ENCODE measurements at regions not wholly inside any gene's neighbourhood (a gene's known extent, or its start where the extent isn't known, plus 50 kb on each side); places are given as distances from the start of the nearest gene placed in this dataset.

DNA sequence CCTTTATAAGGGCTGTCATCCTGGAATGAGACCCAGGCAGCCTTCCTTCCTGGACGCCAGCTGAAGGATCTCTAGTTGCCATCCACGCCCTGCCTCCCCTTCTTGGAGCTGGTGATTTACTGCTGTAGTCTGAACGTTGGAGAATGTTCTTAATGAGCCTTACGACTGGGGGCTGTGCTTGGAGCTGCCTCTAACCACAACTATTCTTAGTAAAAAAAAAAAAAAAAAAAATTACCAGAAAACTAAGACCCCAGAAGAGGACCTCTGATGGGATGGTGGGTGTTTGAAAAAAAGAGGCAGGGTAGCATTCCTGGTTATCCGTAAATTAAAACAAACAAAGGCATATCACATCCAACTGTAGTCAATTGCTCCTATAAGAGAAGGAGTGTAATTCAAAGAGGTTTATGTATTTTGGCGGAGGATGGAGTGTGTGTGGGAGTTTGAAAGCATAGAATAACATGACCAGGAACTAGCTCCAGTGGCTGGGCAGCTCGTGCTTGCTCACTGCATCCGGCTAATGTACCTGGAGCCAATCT is 105.4 kb downstream of the QPCT start:
- H3K9me3 Mint-ChIP-seq, result peaks cover 0 to 6% (median 0%) of the 10 kb centered on the region in 5 donors
- H3K4me1 Mint-ChIP-seq, result peaks cover 14 to 21% (median 17%) of the 10 kb centered on the region in 3 donors
- no peak overlapping the region for H3K4me3 ChIP-seq (ENCODE audit: low read length)
- H3K27ac ChIP-seq (ENCODE audit: low read depth, low read length), result no peak overlapping the region
- no peak overlapping the region for H3K4me3 Mint-ChIP-seq
- DNase-seq, result no peak
- no peak overlapping the region for H3K27ac Mint-ChIP-seq
- CTCF ChIA-PET, result interaction anchor here (1.1 kb wide), 2 partner anchors 14 to 23 kb away, joined by 4 to 6 read pairs; no protein-coding TSS in a partner anchor
- peaks cover 2 to 19% of the 10 kb centered on the region in 2 donors for H3K27me3 Mint-ChIP-seq
- no peaks in the 10 kb centered on the region for H3K9me3 ChIP-seq (ENCODE audit: low read length)
- POLR2A ChIA-PET, result interaction anchor here (0.6 kb wide), 1 partner anchor 40 kb away, joined by 3 read pairs; no protein-coding TSS in a partner anchor
- peaks cover 15% of the 10 kb centered on the region for H3K4me1 ChIP-seq (ENCODE audit: insufficient read depth, low read length)
- no peaks in the 10 kb centered on the region for H3K27me3 ChIP-seq (ENCODE audit: insufficient read depth, low read length, poor library complexity, severe bottlenecking)
- no peaks in the 10 kb centered on the region for H3K36me3 ChIP-seq (ENCODE audit: insufficient read depth, low read length)
- peaks cover 0 to 15% (median 0%) of the 10 kb centered on the region in 3 donors for H3K36me3 Mint-ChIP-seq

DNA sequence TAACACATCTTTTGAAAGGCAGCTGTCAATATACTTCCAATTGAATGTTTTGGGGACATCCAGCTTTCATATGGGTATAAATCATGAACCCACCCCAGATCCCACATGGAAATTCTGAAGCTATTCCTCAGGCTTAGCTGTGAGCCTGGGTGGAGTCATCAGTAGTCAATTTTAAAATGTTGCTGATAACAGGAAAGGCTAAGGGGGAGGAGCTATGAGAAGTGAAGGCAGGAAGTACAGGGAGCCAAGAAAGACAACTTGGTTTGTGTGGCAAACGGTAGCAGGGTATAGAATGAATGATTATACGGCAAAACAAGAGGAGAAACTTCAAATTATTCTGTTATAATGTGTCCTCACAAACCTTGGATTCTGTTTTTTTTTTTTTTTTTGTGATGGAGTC is 108.6 kb downstream of the QPCT start:
- Histone ChIP-seq H3K27ac (ENCODE audit: low read depth, low read length) (no peak overlapping the region), H3K4me1 (ENCODE audit: insufficient read depth, low read length) (peaks cover 34% of the 10 kb centered on the region), H3K36me3 (ENCODE audit: insufficient read depth, low read length) (no peaks in the 10 kb centered on the region), H3K9me3 (ENCODE audit: low read length) (no peaks in the 10 kb centered on the region), H3K4me3 (ENCODE audit: low read length) (peak overlapping the region; percentile 11), H3K27me3 (ENCODE audit: insufficient read depth, low read length, poor library complexity, severe bottlenecking) (no peaks in the 10 kb centered on the region)
- POLR2A ChIA-PET, result interaction anchor here (0.5 to 0.7 kb wide), 2 partner anchors 371 to 1217 kb away, joined by 3 read pairs; no protein-coding TSS in a partner anchor
- peak overlapping the region in 4 of 8 donors; percentile 20 to 78 (median 41) for H3K27ac Mint-ChIP-seq
- peak overlapping the region in 6 of 7 donors; percentile 42 to 73 (median 56) for H3K4me3 Mint-ChIP-seq
- peaks cover 0 to 2% (median 0%) of the 10 kb centered on the region in 5 donors for H3K9me3 Mint-ChIP-seq
- CTCF ChIA-PET, result interaction anchor here (1.0 to 1.9 kb wide), 2 partner anchors 28 to 195 kb away, joined by 3 to 5 read pairs; no protein-coding TSS in a partner anchor
- DNase-seq, result peak in 2 of 5 donors; percentile 4 to 14
- H3K4me1 Mint-ChIP-seq, result peaks cover 46 to 53% (median 49%) of the 10 kb centered on the region in 3 donors
- peaks cover 0 to under 1% of the 10 kb centered on the region in 2 donors for H3K27me3 Mint-ChIP-seq
- H3K36me3 Mint-ChIP-seq, result peaks cover 0 to 22% (median 0%) of the 10 kb centered on the region in 3 donors

DNA sequence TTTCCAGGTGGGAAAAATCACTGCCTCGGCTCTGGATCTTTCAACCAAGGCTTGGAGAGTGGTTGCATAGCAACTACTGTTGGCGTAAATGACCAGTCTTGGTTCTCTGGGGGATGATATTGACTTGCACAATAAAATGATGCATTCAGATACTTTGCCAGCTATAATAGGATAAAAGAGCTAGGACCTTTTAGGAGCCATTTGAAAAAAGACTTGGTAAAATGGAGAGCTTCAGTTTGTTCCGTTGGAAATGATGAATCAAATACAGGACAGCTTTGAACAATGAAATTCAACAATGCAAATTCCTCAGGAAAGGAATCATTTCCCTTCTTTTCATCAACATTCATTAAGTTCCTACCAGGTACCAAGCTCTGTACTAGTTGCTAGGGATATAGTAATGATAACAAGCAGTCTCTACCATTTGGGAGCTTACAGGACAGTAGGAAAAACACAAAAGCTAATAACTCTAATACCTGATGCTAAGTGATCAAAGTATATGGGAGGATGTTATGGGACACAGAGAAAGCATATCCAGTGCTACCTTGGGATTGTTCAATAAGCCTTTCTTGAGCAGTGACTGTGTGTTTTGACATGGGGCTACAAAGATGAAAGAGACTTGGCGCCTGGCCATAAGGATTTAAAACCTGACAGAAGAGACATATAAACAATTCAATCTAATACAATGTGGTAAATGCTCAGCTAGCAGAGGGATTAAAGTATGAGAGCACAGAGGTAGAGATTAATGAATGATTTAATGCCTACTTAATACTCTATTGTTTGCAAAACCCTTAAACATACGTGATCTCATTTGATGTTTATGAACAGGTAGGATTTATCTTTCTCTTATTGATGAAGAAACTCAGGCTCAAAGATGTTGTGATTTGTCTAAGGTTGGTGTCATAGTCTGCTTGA is 110.7 kb downstream of the QPCT start:
- Histone ChIP-seq H3K4me3 (ENCODE audit: low read length) (no peak overlapping the region), H3K27ac (ENCODE audit: low read depth, low read length) (no peak overlapping the region), H3K4me1 (ENCODE audit: insufficient read depth, low read length) (peaks cover 51% of the 10 kb centered on the region), H3K9me3 (ENCODE audit: low read length) (no peaks in the 10 kb centered on the region), H3K36me3 (ENCODE audit: insufficient read depth, low read length) (no peaks in the 10 kb centered on the region), H3K27me3 (ENCODE audit: insufficient read depth, low read length, poor library complexity, severe bottlenecking) (no peaks in the 10 kb centered on the region)
- H3K9me3 Mint-ChIP-seq, result peaks cover 0 to 2% (median 0%) of the 10 kb centered on the region in 5 donors
- DNase-seq, result no peak
- CTCF ChIA-PET, result interaction anchor here (1.0 to 1.7 kb wide), 3 partner anchors 9 to 378 kb away, joined by 3 to 9 read pairs (median 4); no protein-coding TSS in a partner anchor
- H3K4me1 Mint-ChIP-seq, result peaks cover 63 to 73% (median 64%) of the 10 kb centered on the region in 3 donors
- H3K27ac Mint-ChIP-seq, result peak overlapping the region in 4 of 8 donors; percentile 4 to 40 (median 7)
- H3K27me3 Mint-ChIP-seq, result no peaks in the 10 kb centered on the region
- peaks cover 0 to 22% (median 0%) of the 10 kb centered on the region in 3 donors for H3K36me3 Mint-ChIP-seq
- H3K4me3 Mint-ChIP-seq, result peak overlapping the region in 1 of 7 donors; percentile 12
- POLR2A ChIA-PET, result no interaction called here

DNA sequence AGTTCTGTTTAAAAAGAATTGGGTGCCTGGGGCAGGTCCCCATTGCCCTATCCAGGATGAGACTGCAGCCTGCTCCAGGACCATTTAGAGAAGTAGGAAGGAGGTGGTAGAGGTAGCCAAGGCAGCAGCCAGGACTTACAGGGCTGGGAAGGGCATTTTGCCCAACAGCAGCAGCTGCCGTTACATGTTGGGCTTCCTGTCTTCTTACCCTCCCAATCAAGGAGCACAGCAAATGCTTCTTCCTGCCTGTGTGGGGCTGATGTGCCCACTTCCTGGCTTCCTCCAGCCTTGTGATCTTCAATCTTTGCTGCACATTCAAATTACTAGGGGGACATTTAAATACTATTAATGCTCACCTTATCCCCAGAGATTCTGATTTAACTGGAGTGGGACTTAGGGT is 112.0 kb downstream of the QPCT start:
- H3K27me3 Mint-ChIP-seq, result no peaks in the 10 kb centered on the region
- ChIA-PET CTCF (interaction anchor here (1.7 kb wide), 1 partner anchor 42 kb away, joined by 9 read pairs; no protein-coding TSS in a partner anchor), POLR2A (no interaction called here)
- Histone ChIP-seq H3K36me3 (ENCODE audit: insufficient read depth, low read length) (no peaks in the 10 kb centered on the region), H3K9me3 (ENCODE audit: low read length) (no peaks in the 10 kb centered on the region), H3K27me3 (ENCODE audit: insufficient read depth, low read length, poor library complexity, severe bottlenecking) (no peaks in the 10 kb centered on the region), H3K27ac (ENCODE audit: low read depth, low read length) (no peak overlapping the region), H3K4me3 (ENCODE audit: low read length) (peak overlapping the region; percentile 49), H3K4me1 (ENCODE audit: insufficient read depth, low read length) (peaks cover 61% of the 10 kb centered on the region)
- peak overlapping the region; percentile 34 to 90 (median 82) for H3K27ac Mint-ChIP-seq
- peaks cover 73 to 81% (median 78%) of the 10 kb centered on the region in 3 donors for H3K4me1 Mint-ChIP-seq
- H3K9me3 Mint-ChIP-seq, result peaks cover 0 to 2% (median 0%) of the 10 kb centered on the region in 5 donors
- peak overlapping the region in 6 of 7 donors; percentile 33 to 76 (median 58) for H3K4me3 Mint-ChIP-seq
- DNase-seq, result peak; percentile 14 to 64 (median 49)
- peaks cover 0 to 18% (median 0%) of the 10 kb centered on the region in 3 donors for H3K36me3 Mint-ChIP-seq

DNA sequence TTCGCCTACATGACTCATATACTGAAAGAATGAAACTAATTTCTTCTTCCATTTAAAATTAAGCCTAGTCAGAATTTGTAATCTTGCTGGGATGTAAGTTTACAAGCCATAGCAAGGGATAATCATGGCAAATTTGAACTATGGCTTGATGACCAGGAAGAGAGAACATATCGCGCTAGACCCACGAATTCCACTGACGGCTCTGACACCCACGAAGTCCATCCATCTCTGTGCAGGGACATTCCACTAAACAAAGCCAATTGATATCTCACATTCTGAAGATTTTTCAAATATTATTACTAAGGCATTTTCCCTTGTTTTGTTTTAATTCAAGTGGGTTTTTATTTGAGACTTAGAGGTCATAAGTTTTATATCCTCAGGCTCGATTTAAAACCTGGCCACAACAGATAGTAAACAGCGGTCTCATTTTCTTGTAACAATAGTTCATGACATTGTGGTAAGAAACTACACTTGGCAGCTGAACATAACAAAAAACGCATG is 113.0 kb downstream of the QPCT start:
- CTCF ChIA-PET, result no interaction called here
- H3K4me1 Mint-ChIP-seq, result peaks cover 73 to 77% (median 74%) of the 10 kb centered on the region in 3 donors

DNA sequence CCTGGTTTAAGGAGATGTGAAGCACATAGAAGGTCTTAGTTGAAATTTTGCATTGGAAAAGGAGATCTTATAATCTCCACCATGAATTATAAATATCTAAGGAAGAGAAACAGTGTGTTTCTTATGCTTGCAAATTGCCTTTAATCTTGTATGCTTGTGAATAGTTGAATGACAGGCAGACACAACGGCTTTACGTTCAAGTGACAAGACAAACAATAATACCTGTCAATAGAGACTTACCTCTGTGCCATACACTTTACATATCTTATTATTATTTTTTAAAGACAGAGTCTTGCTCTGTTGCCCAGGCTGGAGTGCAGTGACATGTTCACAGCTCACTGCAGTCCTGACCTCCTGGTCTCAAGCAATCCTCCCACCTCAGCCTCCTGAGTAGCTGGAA is 113.7 kb downstream of the QPCT start:
- Mint-ChIP-seq H3K4me1 (peaks cover 67 to 70% (median 69%) of the 10 kb centered on the region in 3 donors), H3K27me3 (no peaks in the 10 kb centered on the region), H3K4me3 (peak overlapping the region in 1 of 7 donors; percentile 36), H3K36me3 (peaks cover 0 to 7% (median 0%) of the 10 kb centered on the region in 3 donors), H3K9me3 (no peaks in the 10 kb centered on the region), H3K27ac (peak overlapping the region in 3 of 8 donors; percentile 34 to 62 (median 45))
- no peak overlapping the region for H3K27ac ChIP-seq (ENCODE audit: low read depth, low read length)
- H3K4me3 ChIP-seq (ENCODE audit: low read length), result no peak overlapping the region
- H3K27me3 ChIP-seq (ENCODE audit: insufficient read depth, low read length, poor library complexity, severe bottlenecking), result no peaks in the 10 kb centered on the region
- peaks cover 50% of the 10 kb centered on the region for H3K4me1 ChIP-seq (ENCODE audit: insufficient read depth, low read length)
- no peak for DNase-seq
- POLR2A ChIA-PET, result no interaction called here
- no peaks in the 10 kb centered on the region for H3K9me3 ChIP-seq (ENCODE audit: low read length)
- CTCF ChIA-PET, result no interaction called here
- H3K36me3 ChIP-seq (ENCODE audit: insufficient read depth, low read length), result no peaks in the 10 kb centered on the region

More for the DNA sequence above, 113.0 kb downstream of the QPCT start:
- H3K9me3 Mint-ChIP-seq, result no peaks in the 10 kb centered on the region
- Histone ChIP-seq H3K27ac (ENCODE audit: low read depth, low read length) (no peak overlapping the region), H3K36me3 (ENCODE audit: insufficient read depth, low read length) (no peaks in the 10 kb centered on the region), H3K4me1 (ENCODE audit: insufficient read depth, low read length) (peaks cover 56% of the 10 kb centered on the region), H3K9me3 (ENCODE audit: low read length) (no peaks in the 10 kb centered on the region), H3K4me3 (ENCODE audit: low read length) (no peak overlapping the region), H3K27me3 (ENCODE audit: insufficient read depth, low read length, poor library complexity, severe bottlenecking) (no peaks in the 10 kb centered on the region)
- peak overlapping the region in 4 of 8 donors; percentile 28 to 90 (median 54) for H3K27ac Mint-ChIP-seq
- peaks cover 0 to 14% (median 0%) of the 10 kb centered on the region in 3 donors for H3K36me3 Mint-ChIP-seq
- DNase-seq, result no peak
- no peaks in the 10 kb centered on the region for H3K27me3 Mint-ChIP-seq
- no peak overlapping the region for H3K4me3 Mint-ChIP-seq
- POLR2A ChIA-PET, result no interaction called here

DNA sequence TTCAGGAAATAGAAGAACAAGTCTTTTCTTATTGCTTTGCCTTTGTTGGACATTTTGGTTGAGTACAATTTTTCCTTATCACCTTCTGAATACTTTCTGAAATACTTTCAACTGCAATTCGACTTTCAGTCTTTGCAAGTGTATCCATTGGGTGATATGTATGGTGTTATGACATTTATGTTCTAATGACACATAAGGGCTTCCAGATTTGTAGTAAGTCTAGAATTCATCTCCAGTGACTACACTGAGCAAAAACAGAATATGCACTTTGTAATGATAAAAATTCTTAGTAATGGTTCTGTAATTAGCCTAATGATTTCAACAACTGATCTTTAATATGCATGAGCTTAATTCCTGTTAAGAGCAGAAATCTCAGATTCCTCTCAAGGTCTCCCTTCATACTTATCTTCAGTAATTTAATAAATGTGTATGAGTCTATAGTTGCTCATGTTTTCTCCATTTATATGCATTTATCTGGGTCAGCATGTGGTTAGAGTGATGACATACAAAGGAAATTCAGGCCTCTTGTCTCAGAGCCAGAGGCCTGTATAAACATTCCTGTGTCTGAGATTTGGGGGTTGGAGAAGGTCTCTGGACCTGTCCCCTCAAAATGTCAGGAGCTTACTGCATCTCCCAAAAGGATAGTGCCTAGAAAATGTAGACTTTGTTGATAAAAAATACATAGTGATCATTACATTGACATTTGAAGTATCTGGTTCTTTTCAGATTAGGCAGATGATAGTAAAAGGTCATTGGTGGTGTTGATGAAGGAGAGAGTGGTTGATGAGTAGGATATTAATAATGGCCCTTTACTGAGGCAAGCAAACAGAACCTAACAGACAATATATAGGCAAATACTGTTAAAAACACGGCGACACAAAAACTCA is 114.9 kb downstream of the QPCT start:
- Histone ChIP-seq H3K4me1 (ENCODE audit: insufficient read depth, low read length) (peaks cover 46% of the 10 kb centered on the region), H3K27ac (ENCODE audit: low read depth, low read length) (no peak overlapping the region), H3K4me3 (ENCODE audit: low read length) (no peak overlapping the region), H3K9me3 (ENCODE audit: low read length) (no peaks in the 10 kb centered on the region), H3K36me3 (ENCODE audit: insufficient read depth, low read length) (no peaks in the 10 kb centered on the region), H3K27me3 (ENCODE audit: insufficient read depth, low read length, poor library complexity, severe bottlenecking) (no peaks in the 10 kb centered on the region)
- H3K27ac Mint-ChIP-seq, result peak overlapping the region; percentile 72 to 97 (median 90)
- H3K4me1 Mint-ChIP-seq, result peaks cover 68 to 70% (median 69%) of the 10 kb centered on the region in 3 donors
- peak overlapping the region in 6 of 7 donors; percentile 1 to 66 (median 60) for H3K4me3 Mint-ChIP-seq
- no peak for DNase-seq
- peaks cover 0 to 7% (median 0%) of the 10 kb centered on the region in 3 donors for H3K36me3 Mint-ChIP-seq
- H3K9me3 Mint-ChIP-seq, result no peaks in the 10 kb centered on the region
- no peaks in the 10 kb centered on the region for H3K27me3 Mint-ChIP-seq
- POLR2A ChIA-PET, result no interaction called here
- CTCF ChIA-PET, result interaction anchor here (1.1 kb wide), 1 partner anchor 30 kb away, joined by 3 read pairs; no protein-coding TSS in a partner anchor

All from CD8-positive, alpha-beta memory T cell (primary cell).